K562 (cell line): ENCODE measurements at regions not wholly inside any gene's neighbourhood (a gene's known extent, or its start where the extent isn't known, plus 50 kb on each side); places are given as distances from the start of the nearest gene placed in this dataset.

Source experiments
- ATAC-seq: fragments of 200-7000 bp; cut with Tn5 transposase; 3 replicates; pipeline ENCODE4 v1.9.1; 2020; ENCODE audit warnings: moderate library complexity
- BruUV-seq: library from RNA; stranded (reverse); fragments of 400-500 nt; replicated peaks from 2 replicates; lab custom pipeline; 2021; lab: Mats Ljungman, UMichigan
- CTCF ChIA-PET: fragments of 300-600 bp; formaldehyde crosslinking; extraction: SDS; loops from one replicate; lab custom pipeline; 2021; ENCODE audit warnings: low intra/inter-chr PET ratio; lab: Yijun Ruan, JAX
- POLR2A ChIA-PET: fragments of 300-600, 350-650 bp; sonication (Branson Sonifier 250); formaldehyde crosslinking; extraction: SDS; loops from one replicate; lab custom pipeline; 2021; ENCODE audit warnings: antibody characterized with exemption, inconsistent platforms; lab: Yijun Ruan, JAX
- DNase-seq, 4 experiments: peaks; one replicate each; pipeline versions ENCODE4 v3.0.0 to v3.0.0-alpha.2; 2011 to 2018; ENCODE audit warnings: low spot score in 3 of 4, mixed read lengths in 3 of 4; ENCODE audit errors: extremely low read depth in 1 of 4
- FAIRE-seq: peaks from 2 replicates; lab custom pipeline; 2011; peaks lifted over from hg19 to GRCh38; lab: Jason Lieb, UNC
- H2AFZ ChIP-seq: 2 replicates; pipeline ENCODE4 v1.6.0; 2011; ENCODE audit warnings: low read depth, low read length, control low read depth, inconsistent platforms
- H3K27ac ChIP-seq: fragments of 200-600 bp; 3 replicates; pipeline ENCODE4 v1.8.0; 2011; ENCODE audit warnings: low read depth, mild to moderate bottlenecking, control low read depth, inconsistent platforms, low read length, moderate library complexity, mixed read lengths; ENCODE audit errors: extremely low read depth
- H3K27me3 ChIP-seq, 2 experiments: fragments of 300-600 bp in 1 of 2; 2 replicates in 1 of 2; 3 replicates in 1 of 2; pipeline versions ENCODE4 v1.6.0 to v1.8.0; 2011; ENCODE audit warnings: inconsistent platforms in 2 of 2, low read length in 2 of 2, mild to moderate bottlenecking in 1 of 2, mixed read lengths in 1 of 2, moderate library complexity in 1 of 2; ENCODE audit not compliant: control insufficient read depth in 2 of 2, insufficient read depth in 2 of 2
- H3K36me3 ChIP-seq: fragments of 300-600 bp; 3 replicates; pipeline ENCODE4 v1.8.0; 2011; ENCODE audit warnings: mild to moderate bottlenecking, low read length, inconsistent platforms; ENCODE audit not compliant: control insufficient read depth, insufficient read depth
- H3K4me1 ChIP-seq, 2 experiments: fragments of 200-600 bp in 1 of 2; replicated peaks in 1 of 2; 2 replicates in 1 of 2; 3 replicates in 1 of 2; pipeline versions ENCODE4 v1.5.1 to v1.8.0; 2011; ENCODE audit warnings: inconsistent platforms in 2 of 2, low read length in 2 of 2, mild to moderate bottlenecking in 1 of 2, mixed read lengths in 1 of 2, moderate library complexity in 1 of 2; ENCODE audit not compliant: control insufficient read depth in 2 of 2, insufficient read depth in 2 of 2
- H3K4me2 ChIP-seq: 2 replicates; pipeline ENCODE4 v1.6.1; 2011; ENCODE audit warnings: low read length, control low read depth, inconsistent platforms, mixed read lengths; ENCODE audit not compliant: insufficient read depth
- H3K4me3 ChIP-seq: fragments of 200-600 bp; sonication (generic), shearing (Covaris generic); 2 replicates; pipeline ENCODE4 v1.5.1; 2016; ENCODE audit warnings: control low read depth, inconsistent platforms
- H3K79me2 ChIP-seq: fragments of 200-600 bp; 3 replicates; pipeline ENCODE4 v1.8.0; 2011; ENCODE audit warnings: low read length, inconsistent platforms; ENCODE audit not compliant: control insufficient read depth, insufficient read depth
- H3K9ac ChIP-seq, 2 experiments: 2 replicates each; pipeline versions ENCODE4 v1.6.0 to v1.6.1; 2011; ENCODE audit warnings: low read depth in 2 of 2, low read length in 2 of 2, control low read depth in 1 of 2, inconsistent platforms in 1 of 2, mild to moderate bottlenecking in 1 of 2, mixed read lengths in 1 of 2; ENCODE audit not compliant: insufficient read depth in 1 of 2
- H3K9me1 ChIP-seq: one replicate; pipeline ENCODE4 v1.6.0; 2011; ENCODE audit warnings: inconsistent platforms, mild to moderate bottlenecking, low read length, moderate library complexity; ENCODE audit not compliant: control insufficient read depth, insufficient read depth
- H3K9me3 ChIP-seq: replicated peaks from 2 replicates; pipeline ENCODE4 v1.5.1; 2011; ENCODE audit warnings: low read depth, low read length, inconsistent platforms; ENCODE audit not compliant: control insufficient read depth, insufficient read depth
- H4K20me1 ChIP-seq: replicated peaks from 2 replicates; pipeline ENCODE4 v1.6.1; 2011; ENCODE audit warnings: low read length, inconsistent platforms, mixed read lengths; ENCODE audit not compliant: control insufficient read depth, insufficient read depth
- BRF1 ChIP-seq: IDR thresholded peaks from 3 replicates; pipeline ENCODE4 v1.6.1; 2011; ENCODE audit warnings: borderline replicate concordance, mild to moderate bottlenecking; ENCODE audit not compliant: insufficient read length; ENCODE audit errors: extremely low read depth
- FOXA3 ChIP-seq, 2 experiments: fragments of 450-650 bp in 1 of 2; sonication (generic) in 1 of 2; formaldehyde crosslinking; IDR thresholded peaks in 1 of 2; conservative IDR thresholded peaks in 1 of 2; 2 replicates each; pipeline versions ENCODE4 v1.4.0 to v1.8.0; 2020 to 2022; ENCODE audit warnings: mild to moderate bottlenecking in 2 of 2, missing genetic modification reagents in 1 of 2
- MYC ChIP-seq, 2 experiments: fragments of 250-450 bp in 1 of 2; sonication (Bioruptor Pico) in 1 of 2; IDR thresholded peaks; 2 replicates each; pipeline versions ENCODE4 v1.5.1 to v1.6.1; 2012 to 2021; ENCODE audit warnings: low read depth in 2 of 2, borderline replicate concordance in 1 of 2, improper control_type of control experiment in 1 of 2, low read length in 1 of 2, mild to moderate bottlenecking in 1 of 2, moderate library complexity in 1 of 2
- ZNF232 ChIP-seq: sonication (generic); formaldehyde crosslinking; IDR thresholded peaks from 2 replicates; pipeline ENCODE4 v1.8.0; 2022; ENCODE audit warnings: mild to moderate bottlenecking, missing genetic modification reagents
- WGBS: fragments of 100-300 bp; shearing (Covaris generic); methylation state at CpG from one replicate; pipeline ENCODE4 v1.1.6; 2016; ENCODE audit warnings: low coverage, mixed read lengths; ENCODE audit not compliant: insufficient coverage; ENCODE audit errors: missing lambda C conversion rate; 5-methylcytosine and 5-hydroxymethylcytosine counted together
- in situ Hi-C: fragments of 300-500 bp; cut with MboI; formaldehyde crosslinking; loops from 4 replicates; pipeline ENCODE4 v1.15.0; 2018; ENCODE audit warnings: inconsistent platforms, mixed read lengths
- intact Hi-C: fragments of 100-400 bp; cut with micrococcal nuclease; formaldehyde crosslinking; loops from 2 replicates; pipeline ENCODE4 v1.14.2; 2022
- TF ChIP-seq, protein P1 (sequence below): fragments of 250-450 bp; sonication (Bioruptor Pico); IDR thresholded peaks from 2 replicates; pipeline ENCODE4 v1.4.0; 2020
- TF ChIP-seq, protein P2 (sequence below), 3 experiments: fragments of 200-800 bp in 1 of 3; sonication (Bioruptor generic) in 1 of 3; sonication (generic) in 1 of 3; formaldehyde crosslinking in 1 of 3; IDR thresholded peaks; 2 replicates each; pipeline versions ENCODE4 v1.6.1 to v1.8.0; 2016 to 2022; ENCODE audit warnings: mild to moderate bottlenecking in 2 of 3, missing compliant biosample characterization in 2 of 3, missing genetic modification characterization in 2 of 3, missing genetic modification reagents in 1 of 3
- TF ChIP-seq, protein P3 (sequence below): fragments of 200-800 bp; sonication (Bioruptor generic); IDR thresholded peaks from 2 replicates; pipeline ENCODE4 v1.6.1; 2017; ENCODE audit warnings: missing genetic modification characterization, missing compliant biosample characterization
- TF ChIP-seq, protein P4 (sequence below): fragments of 450-650 bp; IDR thresholded peaks from 2 replicates; pipeline ENCODE4 v1.6.1; 2016; ENCODE audit warnings: antibody characterized with exemption
- TF ChIP-seq, protein P5 (sequence below): fragments of 250-450 bp; sonication (Bioruptor Pico); IDR thresholded peaks from 2 replicates; pipeline ENCODE4 v1.8.0; 2022; ENCODE audit warnings: moderate library complexity, mild to moderate bottlenecking, inconsistent platforms
- TF ChIP-seq, protein P6 (sequence below): fragments of 250-450 bp; sonication (Bioruptor Pico); IDR thresholded peaks from 2 replicates; pipeline ENCODE4 v1.4.0; 2020; ENCODE audit warnings: mild to moderate bottlenecking, moderate library complexity

DNA sequence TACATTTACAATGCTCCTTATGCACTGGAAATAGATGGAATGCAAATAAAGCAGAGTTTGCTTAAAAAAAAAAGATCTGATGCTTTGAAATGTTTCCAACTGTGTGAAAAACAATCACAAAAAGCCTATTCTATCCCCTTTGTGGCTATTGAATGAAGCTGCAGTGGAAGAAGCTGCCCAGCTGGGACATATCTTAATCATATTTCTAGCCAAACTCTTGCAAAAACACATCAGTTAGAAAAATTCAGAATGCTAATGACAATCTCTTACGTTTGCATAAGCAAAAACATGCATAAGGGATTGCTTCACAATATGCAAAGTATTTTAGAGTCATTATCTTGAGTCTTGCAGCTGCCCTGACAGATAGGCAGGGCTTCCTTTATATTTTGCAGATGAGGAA, 526.4 kb upstream of the USP24 start:
- no peak overlapping the region for H3K4me3 ChIP-seq
- intact Hi-C loops = no loop called here
- H3K27ac ChIP-seq = no peak overlapping the region
- TF ChIP-seq, protein P1, sequence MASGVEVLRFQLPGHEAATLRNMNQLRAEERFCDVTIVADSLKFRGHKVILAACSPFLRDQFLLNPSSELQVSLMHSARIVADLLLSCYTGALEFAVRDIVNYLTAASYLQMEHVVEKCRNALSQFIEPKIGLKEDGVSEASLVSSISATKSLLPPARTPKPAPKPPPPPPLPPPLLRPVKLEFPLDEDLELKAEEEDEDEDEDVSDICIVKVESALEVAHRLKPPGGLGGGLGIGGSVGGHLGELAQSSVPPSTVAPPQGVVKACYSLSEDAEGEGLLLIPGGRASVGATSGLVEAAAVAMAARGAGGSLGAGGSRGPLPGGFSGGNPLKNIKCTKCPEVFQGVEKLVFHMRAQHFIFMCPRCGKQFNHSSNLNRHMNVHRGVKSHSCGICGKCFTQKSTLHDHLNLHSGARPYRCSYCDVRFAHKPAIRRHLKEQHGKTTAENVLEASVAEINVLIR (CRISPR knock-in tag) = no peak
- TF ChIP-seq, protein P2, sequence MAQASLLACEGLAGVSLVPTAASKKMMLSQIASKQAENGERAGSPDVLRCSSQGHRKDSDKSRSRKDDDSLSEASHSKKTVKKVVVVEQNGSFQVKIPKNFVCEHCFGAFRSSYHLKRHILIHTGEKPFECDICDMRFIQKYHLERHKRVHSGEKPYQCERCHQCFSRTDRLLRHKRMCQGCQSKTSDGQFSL (CRISPR knock-in tag; IDR thresholded peaks at IDR 0.05) = no peak
- TF ChIP-seq, protein P2 (tag; IDR thresholded peaks at IDR 0.05) = no peak
- TF ChIP-seq MYC (IDR thresholded peaks at IDR 0.05; ENCODE audit: low read depth, low read length) (no peak), MYC (CRISPR knock-in tag; IDR thresholded peaks at IDR 0.05; ENCODE audit: borderline replicate concordance, low read depth) (no peak), FOXA3 (CRISPR knock-in tag; conservative IDR thresholded peaks at IDR 0.05 in 1 of 2, IDR thresholded peaks at IDR 0.05 in 1 of 2) (no peak), ZNF232 (CRISPR knock-in tag) (no peak), BRF1 (no peak)
- TF ChIP-seq, protein P3, sequence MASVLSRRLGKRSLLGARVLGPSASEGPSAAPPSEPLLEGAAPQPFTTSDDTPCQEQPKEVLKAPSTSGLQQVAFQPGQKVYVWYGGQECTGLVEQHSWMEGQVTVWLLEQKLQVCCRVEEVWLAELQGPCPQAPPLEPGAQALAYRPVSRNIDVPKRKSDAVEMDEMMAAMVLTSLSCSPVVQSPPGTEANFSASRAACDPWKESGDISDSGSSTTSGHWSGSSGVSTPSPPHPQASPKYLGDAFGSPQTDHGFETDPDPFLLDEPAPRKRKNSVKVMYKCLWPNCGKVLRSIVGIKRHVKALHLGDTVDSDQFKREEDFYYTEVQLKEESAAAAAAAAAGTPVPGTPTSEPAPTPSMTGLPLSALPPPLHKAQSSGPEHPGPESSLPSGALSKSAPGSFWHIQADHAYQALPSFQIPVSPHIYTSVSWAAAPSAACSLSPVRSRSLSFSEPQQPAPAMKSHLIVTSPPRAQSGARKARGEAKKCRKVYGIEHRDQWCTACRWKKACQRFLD = no peak
- TF ChIP-seq, protein P4, sequence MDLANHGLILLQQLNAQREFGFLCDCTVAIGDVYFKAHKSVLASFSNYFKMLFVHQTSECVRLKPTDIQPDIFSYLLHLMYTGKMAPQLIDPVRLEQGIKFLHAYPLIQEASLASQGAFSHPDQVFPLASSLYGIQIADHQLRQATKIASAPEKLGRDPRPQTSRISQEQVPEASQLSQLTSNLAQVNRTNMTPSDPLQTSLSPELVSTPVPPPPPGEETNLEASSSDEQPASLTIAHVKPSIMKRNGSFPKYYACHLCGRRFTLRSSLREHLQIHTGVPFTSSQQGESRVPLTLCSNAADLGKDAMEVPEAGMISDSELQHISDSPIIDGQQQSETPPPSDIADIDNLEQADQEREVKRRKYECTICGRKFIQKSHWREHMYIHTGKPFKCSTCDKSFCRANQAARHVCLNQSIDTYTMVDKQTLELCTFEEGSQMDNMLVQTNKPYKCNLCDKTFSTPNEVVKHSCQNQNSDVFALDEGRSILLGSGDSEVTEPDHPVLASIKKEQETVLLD = no peak
- TF ChIP-seq, protein P5, sequence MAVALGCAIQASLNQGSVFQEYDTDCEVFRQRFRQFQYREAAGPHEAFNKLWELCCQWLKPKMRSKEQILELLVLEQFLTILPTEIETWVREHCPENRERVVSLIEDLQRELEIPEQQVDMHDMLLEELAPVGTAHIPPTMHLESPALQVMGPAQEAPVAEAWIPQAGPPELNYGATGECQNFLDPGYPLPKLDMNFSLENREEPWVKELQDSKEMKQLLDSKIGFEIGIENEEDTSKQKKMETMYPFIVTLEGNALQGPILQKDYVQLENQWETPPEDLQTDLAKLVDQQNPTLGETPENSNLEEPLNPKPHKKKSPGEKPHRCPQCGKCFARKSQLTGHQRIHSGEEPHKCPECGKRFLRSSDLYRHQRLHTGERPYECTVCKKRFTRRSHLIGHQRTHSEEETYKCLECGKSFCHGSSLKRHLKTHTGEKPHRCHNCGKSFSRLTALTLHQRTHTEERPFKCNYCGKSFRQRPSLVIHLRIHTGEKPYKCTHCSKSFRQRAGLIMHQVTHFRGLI (CRISPR knock-in tag) = no peak
- TF ChIP-seq, protein P6, sequence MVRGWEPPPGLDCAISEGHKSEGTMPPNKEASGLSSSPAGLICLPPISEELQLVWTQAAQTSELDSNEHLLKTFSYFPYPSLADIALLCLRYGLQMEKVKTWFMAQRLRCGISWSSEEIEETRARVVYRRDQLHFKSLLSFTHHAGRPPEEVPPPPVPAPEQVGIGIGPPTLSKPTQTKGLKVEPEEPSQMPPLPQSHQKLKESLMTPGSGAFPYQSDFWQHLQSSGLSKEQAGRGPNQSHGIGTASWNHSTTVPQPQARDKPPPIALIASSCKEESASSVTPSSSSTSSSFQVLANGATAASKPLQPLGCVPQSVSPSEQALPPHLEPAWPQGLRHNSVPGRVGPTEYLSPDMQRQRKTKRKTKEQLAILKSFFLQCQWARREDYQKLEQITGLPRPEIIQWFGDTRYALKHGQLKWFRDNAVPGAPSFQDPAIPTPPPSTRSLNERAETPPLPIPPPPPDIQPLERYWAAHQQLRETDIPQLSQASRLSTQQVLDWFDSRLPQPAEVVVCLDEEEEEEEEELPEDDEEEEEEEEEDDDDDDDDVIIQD (CRISPR knock-in tag) = no peak

More for the DNA sequence above, 526.4 kb upstream of the USP24 start:
- H4K20me1 ChIP-seq = no peaks in the 10 kb centered on the region
- DNase-seq (no peak), FAIRE-seq (no peak), ATAC-seq (no peak)
- no TSS peak for BruUV-seq
- in situ Hi-C loops = no loop called here
- WGBS = 0% methylated on average over 1 of the region's 1 CpG
- H3K36me3 ChIP-seq = no peaks in the 10 kb centered on the region
- H2AFZ ChIP-seq = no peak overlapping the region
- no peaks in the 10 kb centered on the region for H3K9me1 ChIP-seq
- no peaks in the 10 kb centered on the region for H3K27me3 ChIP-seq
- H3K79me2 ChIP-seq = no peaks in the 10 kb centered on the region
- no peak overlapping the region for H3K4me2 ChIP-seq
- ChIA-PET CTCF (no interaction called here), POLR2A (no interaction called here)
- no peaks in the 10 kb centered on the region for H3K9me3 ChIP-seq
- no peak overlapping the region for H3K9ac ChIP-seq
- H3K4me1 ChIP-seq = no peaks in the 10 kb centered on the region
